Motor neuron (in vitro differentiated cells): ENCODE measurements at regions not wholly inside any gene's neighbourhood (a gene's known extent, or its start where the extent isn't known, plus 50 kb on each side); places are given as distances from the start of the nearest gene placed in this dataset.
"Not testable (repeated sequence)": the region's sequence is repeated elsewhere in the genome, so short reads cannot be mapped to it uniquely, and the experiment has no call there.

Experiments used
- ATAC-seq, 8 experiments: fragments of 200-7000 bp; cut with Tn5 transposase; replicated peaks in 6 of 8; 2 replicates each; pipeline ENCODE4 v1.8.0; 2021; ENCODE audit warnings: mild to moderate bottlenecking in 8 of 8, moderate library complexity in 8 of 8
- H3K27ac ChIP-seq, 2 donors: fragments of 250-450 bp; sonication (Bioruptor Pico); 2 replicates each; pipeline ENCODE4 v1.9.0; 2021; ENCODE audit warnings: antibody characterized with exemption in 2 of 2, mild to moderate bottlenecking in 2 of 2, moderate library complexity in 1 of 2
- H3K4me1 ChIP-seq, 2 donors: fragments of 250-450 bp; sonication (Bioruptor Pico); replicated peaks in 1 of 2; 2 replicates each; pipeline ENCODE4 v1.6.1; 2021; ENCODE audit warnings: antibody characterized with exemption in 2 of 2, mild to moderate bottlenecking in 2 of 2, moderate library complexity in 1 of 2
- H3K4me3 ChIP-seq, 5 donors: fragments of 250-450 bp; sonication (Bioruptor Pico); 2 replicates each; pipeline ENCODE4 v1.9.0; 2021; ENCODE audit warnings: antibody characterized with exemption in 5 of 5, mild to moderate bottlenecking in 5 of 5, moderate library complexity in 4 of 5
- WGBS, 10 experiments: fragments of 450-650 bp; shearing (Covaris generic); methylation state at CpG; one replicate each; pipeline ENCODE4 v1.0.0; 2022; 5-methylcytosine and 5-hydroxymethylcytosine counted together
- in situ Hi-C, 9 experiments: fragments of 400-800 bp; cut with MboI; loops; one replicate each; pipeline ENCODE4 v1.15.0; 2021; ENCODE audit warnings: low sequenced_read_pairs in 9 of 9, low pct_unique_long_range_greater_than_20kb in 2 of 9; ENCODE audit not compliant: unreplicated experiment in 9 of 9

DNA sequence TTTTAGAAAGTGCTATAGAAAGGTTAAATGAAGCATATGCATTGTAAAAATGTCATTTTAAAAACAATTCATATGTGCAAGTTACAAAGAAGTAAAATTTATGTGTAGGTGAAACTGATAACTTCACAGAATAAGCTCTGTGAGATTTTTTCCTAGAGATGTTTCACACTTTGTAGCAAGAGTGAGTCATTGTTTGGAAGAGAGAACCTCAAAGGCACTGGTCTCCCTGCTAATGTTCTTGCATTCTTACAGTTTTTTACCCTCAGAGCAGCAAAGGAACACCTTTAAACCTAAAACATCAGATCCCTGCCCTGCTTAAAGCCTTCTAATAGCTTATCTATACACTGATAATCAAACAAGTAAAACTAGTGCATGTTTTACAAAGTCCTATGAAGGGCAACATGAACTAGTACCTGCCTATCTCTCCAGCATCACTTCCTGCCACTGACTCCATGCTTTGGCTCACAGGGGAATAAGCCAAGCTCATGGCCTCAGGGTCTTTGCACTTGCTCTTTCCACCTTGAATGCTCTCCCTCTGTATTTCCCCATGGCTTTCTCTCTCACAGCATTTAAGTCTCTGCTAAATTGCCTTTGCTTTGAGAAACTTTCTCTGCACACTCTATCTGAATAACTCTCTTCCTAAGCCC is 997.0 kb downstream of the GATA3 start:
- no peak overlapping the region for H3K27ac ChIP-seq
- H3K4me1 ChIP-seq, result no peaks in the 10 kb centered on the region
- H3K4me3 ChIP-seq, result no peak overlapping the region
- in situ Hi-C loops, result no loop called here
- no peak for ATAC-seq

DNA sequence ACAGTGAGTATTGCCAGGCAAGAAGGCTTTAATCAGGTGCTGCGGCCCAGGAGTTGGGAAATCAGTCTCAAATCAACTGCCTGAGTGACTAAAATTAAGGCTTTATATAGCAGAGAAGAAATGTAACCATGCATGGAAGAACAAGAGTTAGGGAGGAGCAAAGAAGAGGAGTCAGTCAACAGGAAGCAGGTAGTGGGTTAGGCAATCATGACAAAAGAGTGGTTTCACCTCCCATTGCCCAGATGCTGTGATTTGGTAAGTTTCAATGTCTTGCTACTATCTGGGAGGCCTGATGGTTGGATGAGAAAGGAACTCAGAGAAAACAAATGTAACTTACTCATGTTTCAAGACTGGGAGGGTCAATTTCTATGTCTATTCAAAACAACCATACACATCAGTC is 998.3 kb downstream of the GATA3 start:
- Histone ChIP-seq H3K4me3 (no peak overlapping the region), H3K4me1 (no peaks in the 10 kb centered on the region), H3K27ac (no peak overlapping the region)
- no peak for ATAC-seq
- WGBS, 10 experiments, result 0 to 100% (median 83%) methylated on average over 1 of the region's 1 CpG; no CpG with 5 or more reads in 5 of the 10 experiments
- in situ Hi-C loops, result no loop called here

GRCh38 chr10:9056521-9056920 is 1002.0 kb downstream of the GATA3 start:
- Histone ChIP-seq H3K27ac (no peak overlapping the region), H3K4me3 (no peak overlapping the region), H3K4me1 (no peaks in the 10 kb centered on the region)
- no peak for ATAC-seq
- WGBS, 10 experiments, result 15 to 78% (median 17%) methylated on average over 1 to 2 of the region's 11 CpGs; no CpG with 5 or more reads in 7 of the 10 experiments
- in situ Hi-C loops, result no loop called here

DNA sequence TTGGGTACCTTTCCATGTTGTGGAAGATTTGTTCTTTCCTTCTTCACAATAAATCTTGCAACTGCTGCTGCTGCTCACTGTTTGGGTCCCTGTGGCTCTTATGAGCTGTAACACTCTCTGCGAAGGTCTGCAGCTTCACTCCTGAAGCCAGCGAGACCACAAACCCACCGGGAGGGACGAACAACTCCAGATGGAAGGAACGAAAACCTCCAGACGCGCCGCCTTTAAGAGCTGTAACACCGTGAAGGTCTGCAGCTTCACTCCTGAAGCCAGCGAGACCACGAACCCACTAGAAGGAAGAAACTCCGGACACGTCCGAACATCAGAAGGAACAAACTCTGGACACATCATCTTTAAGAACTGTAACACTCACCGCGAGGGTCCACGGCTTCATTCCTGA is 1002.8 kb downstream of the GATA3 start:
- ATAC-seq, H3K4me1 ChIP-seq, H3K27ac ChIP-seq, H3K4me3 ChIP-seq, in situ Hi-C loops: not testable (repeated sequence)
- 19 to 90% (median 84%) methylated on average over 3 to 10 of the region's 17 CpGs; no CpG with 5 or more reads in 2 of the 10 experiments for WGBS, 10 experiments

GRCh38 chr10:9060314-9060713 is 1005.8 kb downstream of the GATA3 start:
- Histone ChIP-seq H3K4me1 (no peaks in the 10 kb centered on the region), H3K27ac (no peak overlapping the region), H3K4me3 (no peak overlapping the region)
- 0 to 52% (median 48%) methylated on average over 1 to 2 of the region's 2 CpGs; no CpG with 5 or more reads in 1 of the 10 experiments for WGBS, 10 experiments
- in situ Hi-C loops, result no loop called here
- ATAC-seq, result no peak

DNA sequence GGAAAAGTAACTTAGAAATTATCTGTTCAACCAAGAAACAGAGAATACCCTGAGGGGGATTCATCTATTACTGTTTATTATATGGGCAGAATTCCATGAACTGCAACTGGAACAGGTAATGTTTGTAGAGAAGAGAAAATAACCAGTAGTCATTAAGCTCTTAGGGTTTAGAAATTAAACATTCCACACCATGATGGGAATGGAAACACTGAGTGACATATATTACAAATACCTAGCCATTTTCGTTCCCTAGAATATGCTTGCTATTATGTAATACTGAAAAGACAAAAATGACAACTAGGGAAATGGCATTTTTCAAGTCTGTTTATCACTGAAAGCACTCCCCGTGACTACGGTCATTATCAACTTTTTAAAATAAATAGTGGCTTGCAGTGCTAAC is 1007.4 kb downstream of the GATA3 start:
- ATAC-seq, result no peak
- 0 to 100% (median 88%) methylated on average over 1 to 3 of the region's 3 CpGs; no CpG with 5 or more reads in 1 of the 10 experiments for WGBS, 10 experiments
- H3K27ac ChIP-seq, result no peak overlapping the region
- H3K4me1 ChIP-seq, result no peaks in the 10 kb centered on the region
- no peak overlapping the region for H3K4me3 ChIP-seq
- in situ Hi-C loops, result no loop called here

GRCh38 chr10:9066152-9066551 is 1011.7 kb downstream of the GATA3 start:
- no peaks in the 10 kb centered on the region for H3K4me1 ChIP-seq
- in situ Hi-C loops, result no loop called here
- H3K4me3 ChIP-seq, result no peak overlapping the region
- ATAC-seq, result no peak
- WGBS, 10 experiments, result 3 to 100% (median 69%) methylated on average over 1 to 3 of the region's 3 CpGs
- no peak overlapping the region for H3K27ac ChIP-seq

GRCh38 chr10:9068003-9068402 is 1013.5 kb downstream of the GATA3 start:
- ATAC-seq, result no peak
- H3K27ac ChIP-seq, result no peak overlapping the region
- no peaks in the 10 kb centered on the region for H3K4me1 ChIP-seq
- in situ Hi-C loops, result no loop called here
- no peak overlapping the region for H3K4me3 ChIP-seq

DNA sequence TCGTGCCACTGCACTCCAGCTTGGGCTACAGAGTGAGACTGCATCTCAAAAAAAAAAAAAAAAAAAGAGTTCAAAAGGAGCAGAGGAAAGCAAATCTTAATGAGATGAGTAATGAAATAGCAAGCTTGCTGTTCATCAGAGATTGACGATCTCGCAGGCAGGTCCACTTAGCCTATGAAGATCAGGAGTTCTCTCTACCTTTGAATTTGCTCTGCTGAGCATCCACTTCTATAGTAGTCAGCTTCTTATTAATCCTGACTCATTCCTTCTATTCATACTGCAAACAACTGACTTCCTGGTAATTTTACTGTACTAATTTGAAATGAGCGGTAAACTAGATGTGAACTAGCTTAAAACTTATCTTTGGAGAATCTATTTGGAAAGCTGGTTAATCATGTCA is 1014.6 kb downstream of the GATA3 start:
- no peak overlapping the region for H3K27ac ChIP-seq
- ATAC-seq, result peak in 1 of 8 experiments; percentile 28
- no peaks in the 10 kb centered on the region for H3K4me1 ChIP-seq
- in situ Hi-C loops, result no loop called here
- H3K4me3 ChIP-seq, result no peak overlapping the region
- 0 to 100% (median 88%) methylated on average over 1 to 4 of the region's 4 CpGs for WGBS, 10 experiments

GRCh38 chr10:9075420-9075819 is 1020.9 kb downstream of the GATA3 start:
- no peaks in the 10 kb centered on the region for H3K4me1 ChIP-seq
- ATAC-seq, result no peak
- in situ Hi-C loops, result no loop called here
- WGBS, 10 experiments, result 0 to 60% (median 29%) methylated on average over 1 of the region's 1 CpG; no CpG with 5 or more reads in 1 of the 10 experiments
- no peak overlapping the region for H3K27ac ChIP-seq
- no peak overlapping the region for H3K4me3 ChIP-seq

DNA sequence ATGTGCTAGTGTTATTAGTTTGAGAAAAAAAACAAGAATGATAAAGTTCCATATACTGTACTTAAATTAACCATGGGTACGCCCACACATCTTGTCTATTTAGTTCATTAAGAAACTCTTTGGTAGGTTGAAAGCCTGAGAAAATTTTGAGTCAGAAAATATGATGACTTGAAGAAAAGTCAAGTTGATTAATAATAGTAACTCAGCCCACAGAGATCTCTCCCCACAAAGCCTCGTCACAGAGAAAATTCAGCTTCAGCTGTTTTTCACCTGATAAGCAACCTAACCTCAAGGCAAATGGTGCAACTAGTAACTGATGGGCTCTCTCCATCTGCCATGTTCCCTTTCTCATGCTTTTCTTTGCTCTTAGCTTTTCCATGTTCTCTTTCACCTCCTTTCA is 1021.6 kb downstream of the GATA3 start:
- no peak overlapping the region for H3K27ac ChIP-seq
- no peak overlapping the region for H3K4me3 ChIP-seq
- in situ Hi-C loops, result no loop called here
- no peaks in the 10 kb centered on the region for H3K4me1 ChIP-seq
- no peak for ATAC-seq
- 0 to 83% (median 0%) methylated on average over 1 to 2 of the region's 2 CpGs; no CpG with 5 or more reads in 3 of the 10 experiments for WGBS, 10 experiments

DNA sequence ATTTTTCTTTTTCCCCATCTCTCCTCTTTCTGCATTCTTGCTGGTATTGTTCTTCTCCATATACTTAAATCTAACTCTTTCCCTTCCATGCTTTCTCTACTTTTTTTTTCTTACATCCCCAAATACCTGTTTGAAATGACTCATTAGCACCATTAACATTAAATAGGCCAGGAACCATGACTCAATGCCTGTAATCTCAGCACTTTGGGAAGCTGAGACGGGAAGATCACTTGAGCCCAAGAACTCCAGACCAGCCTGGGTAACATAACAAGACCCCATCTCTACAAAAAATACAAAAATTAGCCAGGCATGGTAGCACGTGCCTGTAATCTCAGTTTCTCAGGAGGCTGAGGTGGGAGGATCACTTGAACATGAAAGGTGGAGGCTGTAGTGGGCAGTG is 1026.8 kb downstream of the GATA3 start:
- no peak for ATAC-seq
- in situ Hi-C loops, result no loop called here
- WGBS, 10 experiments, result 0 to 73% (median 30%) methylated on average over 1 to 2 of the region's 2 CpGs
- no peak overlapping the region for H3K4me3 ChIP-seq
- H3K4me1 ChIP-seq, result no peaks in the 10 kb centered on the region
- no peak overlapping the region for H3K27ac ChIP-seq

DNA sequence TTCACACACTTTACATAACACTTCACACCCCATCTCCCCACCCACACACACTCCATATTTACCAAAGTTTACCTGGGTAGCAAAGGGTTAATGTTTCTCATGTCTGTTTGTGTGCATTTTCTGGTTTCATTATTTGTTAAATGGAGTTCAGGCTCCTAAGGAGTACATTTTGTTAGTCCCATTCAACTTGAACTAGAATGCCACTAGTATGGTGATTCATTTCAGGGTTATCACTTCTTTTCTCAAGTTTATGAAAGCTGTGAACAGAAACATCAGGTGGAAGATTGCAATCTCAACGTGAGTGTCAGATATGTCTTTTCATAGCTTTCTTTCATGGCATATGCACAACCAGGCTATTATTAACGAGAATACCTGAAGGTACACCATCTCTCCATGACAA is 1027.5 kb downstream of the GATA3 start:
- no peak overlapping the region for H3K27ac ChIP-seq
- in situ Hi-C loops, result no loop called here
- no peaks in the 10 kb centered on the region for H3K4me1 ChIP-seq
- no peak for ATAC-seq
- 0 to 60% (median 16%) methylated on average over 1 to 2 of the region's 2 CpGs; no CpG with 5 or more reads in 2 of the 10 experiments for WGBS, 10 experiments
- H3K4me3 ChIP-seq, result no peak overlapping the region

DNA sequence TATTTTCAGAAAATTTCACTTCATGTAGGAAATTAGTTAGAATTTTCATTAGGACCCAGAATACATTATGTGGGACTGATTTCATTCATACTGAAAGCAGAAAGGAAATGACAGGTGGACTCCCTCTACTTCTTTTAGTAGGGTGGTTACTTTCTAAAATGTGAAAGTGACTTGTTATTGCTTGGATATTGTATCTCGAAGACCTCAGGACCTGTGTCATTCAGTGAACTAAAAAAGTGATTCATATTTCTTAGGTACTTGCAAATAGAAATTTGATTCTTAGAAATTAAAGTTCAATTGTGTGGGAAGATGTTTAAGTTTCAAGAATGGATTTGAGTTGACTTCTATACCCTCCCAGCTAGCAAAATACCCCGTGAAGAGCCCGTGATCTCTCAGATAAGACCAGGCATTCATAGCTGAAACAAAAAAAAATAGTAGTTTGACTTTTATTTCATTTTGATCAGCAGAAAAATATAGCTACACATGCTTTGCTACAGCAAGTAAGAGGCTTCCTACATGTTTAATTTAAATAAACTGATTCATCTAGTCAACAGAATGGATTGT is 1037.1 kb downstream of the GATA3 start:
- in situ Hi-C loops, result no loop called here
- ATAC-seq, result no peak
- Histone ChIP-seq H3K4me1 (no peaks in the 10 kb centered on the region), H3K27ac (no peak overlapping the region), H3K4me3 (no peak overlapping the region)
- 0 to 100% (median 48%) methylated on average over 1 to 3 of the region's 3 CpGs; no CpG with 5 or more reads in 1 of the 10 experiments for WGBS, 10 experiments
